Endothelial cell of hepatic sinusoid (primary cell): ENCODE measurements at regions not wholly inside any gene's neighbourhood (a gene's known extent, or its start where the extent isn't known, plus 50 kb on each side); places are given as distances from the start of the nearest gene placed in this dataset.

Experiments
- in situ Hi-C: cut with HindIII; loops from 2 replicates; pipeline ENCODE4 v1.10.0; 2017; ENCODE audit warnings: low sequenced_read_pairs

DNA sequence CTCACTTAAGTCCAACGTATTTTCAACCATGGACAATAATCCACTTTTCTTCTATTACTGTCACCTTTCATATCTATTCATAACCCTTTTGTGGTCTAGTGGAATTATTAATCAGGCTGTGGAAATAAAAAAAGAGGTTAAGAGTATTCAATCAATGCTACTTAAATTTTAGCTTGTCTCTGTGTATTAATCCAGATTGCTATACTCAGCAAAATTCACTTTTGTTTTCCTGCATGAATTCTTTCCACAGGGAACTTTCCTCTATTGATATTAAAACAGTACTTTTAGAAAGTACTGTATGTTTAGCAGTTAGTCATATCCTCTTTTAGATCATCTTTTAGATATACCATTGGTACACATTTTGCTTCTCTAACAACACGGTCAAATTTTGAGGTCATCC is 1033.0 kb upstream of the ADGRL2 start:
- in situ Hi-C loops: no loop called here

DNA sequence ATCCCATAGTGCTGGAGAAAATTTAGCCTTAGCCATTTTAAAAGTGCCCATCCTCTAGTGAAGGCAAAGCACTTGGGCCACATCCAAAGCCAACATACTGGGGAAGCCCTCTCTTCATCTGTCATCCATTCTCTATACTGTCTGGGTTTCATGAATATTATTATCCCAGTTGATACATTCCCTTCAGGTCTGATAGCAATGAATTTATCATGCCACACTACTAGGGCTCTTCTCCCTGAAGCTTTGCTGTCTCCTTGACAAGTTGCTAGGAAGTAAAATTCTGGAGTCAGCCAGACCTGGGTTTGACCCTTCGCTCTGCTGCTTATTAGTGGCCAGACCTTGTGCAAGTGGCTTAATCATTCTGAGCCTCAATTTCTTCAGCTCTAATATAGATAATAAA is 1041.4 kb upstream of the ADGRL2 start:
- in situ Hi-C loops: no loop called here

DNA sequence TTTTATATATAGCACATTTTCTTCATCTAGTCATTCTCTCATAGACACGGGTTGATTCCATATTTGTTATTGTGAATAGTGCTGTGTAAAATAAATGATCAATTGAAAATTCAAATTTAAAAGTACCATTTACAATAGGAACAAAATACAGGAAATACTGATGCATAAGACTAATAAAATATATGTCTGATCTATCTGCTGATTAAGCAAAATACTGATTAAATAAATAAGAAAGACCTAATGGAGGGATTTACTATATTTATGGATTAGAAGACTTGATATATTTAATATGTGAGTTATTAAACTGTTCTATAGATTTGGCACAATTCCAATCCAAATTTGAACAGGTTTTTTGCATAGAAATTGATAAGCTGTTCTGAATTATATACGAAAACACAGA is 1044.8 kb upstream of the ADGRL2 start:
- in situ Hi-C loops: no loop called here

DNA sequence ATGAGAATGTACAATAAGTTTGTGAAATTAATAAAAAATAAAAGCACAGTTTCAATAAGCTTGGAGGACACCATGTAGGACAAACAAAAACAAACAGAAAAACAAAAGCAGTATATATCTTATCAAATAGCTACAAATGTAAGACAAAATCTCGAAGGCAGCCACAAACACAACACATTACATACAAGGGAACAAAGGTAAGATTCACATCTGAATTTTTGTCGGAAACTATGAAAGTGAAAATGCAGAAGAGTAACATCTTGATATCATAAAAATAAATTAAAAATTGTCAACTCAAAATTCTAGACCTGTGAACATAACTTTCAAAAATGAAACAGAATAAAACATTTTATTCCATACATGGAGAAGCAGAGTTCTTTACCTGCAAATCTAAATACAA is 1049.5 kb upstream of the ADGRL2 start:
- in situ Hi-C loops: no loop called here

DNA sequence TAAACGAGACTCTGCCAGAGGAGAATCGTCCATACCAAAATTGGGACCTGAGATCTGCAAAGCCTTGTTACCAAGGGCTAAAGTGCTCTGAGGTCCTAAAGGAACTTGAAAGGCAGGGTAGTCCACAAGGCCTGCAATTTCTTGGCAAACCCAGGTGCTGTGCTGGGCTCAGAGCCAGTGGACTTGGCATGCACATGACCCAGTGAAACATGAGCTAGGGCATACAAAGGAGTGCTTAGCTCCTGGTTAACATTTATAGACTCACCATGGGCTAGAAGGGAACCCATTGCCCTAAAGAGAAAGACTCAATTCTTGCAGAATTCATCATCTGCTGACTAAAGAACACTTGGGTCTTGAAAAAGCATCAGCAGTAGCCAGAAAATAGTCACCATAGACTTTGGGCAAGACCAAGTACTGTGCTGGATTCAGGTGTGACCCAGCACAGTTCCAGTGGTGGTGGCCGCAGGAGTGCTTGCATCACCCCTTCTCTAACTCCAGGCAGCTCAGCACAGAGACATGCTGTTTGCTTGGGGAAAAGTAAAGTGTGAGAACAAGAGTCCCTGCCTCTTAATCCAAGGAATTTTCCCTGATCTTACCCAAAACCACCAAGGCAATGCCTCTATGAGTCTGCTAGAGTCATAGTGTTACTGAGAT is 1069.4 kb upstream of the ADGRL2 start:
- in situ Hi-C loops: no loop called here

DNA sequence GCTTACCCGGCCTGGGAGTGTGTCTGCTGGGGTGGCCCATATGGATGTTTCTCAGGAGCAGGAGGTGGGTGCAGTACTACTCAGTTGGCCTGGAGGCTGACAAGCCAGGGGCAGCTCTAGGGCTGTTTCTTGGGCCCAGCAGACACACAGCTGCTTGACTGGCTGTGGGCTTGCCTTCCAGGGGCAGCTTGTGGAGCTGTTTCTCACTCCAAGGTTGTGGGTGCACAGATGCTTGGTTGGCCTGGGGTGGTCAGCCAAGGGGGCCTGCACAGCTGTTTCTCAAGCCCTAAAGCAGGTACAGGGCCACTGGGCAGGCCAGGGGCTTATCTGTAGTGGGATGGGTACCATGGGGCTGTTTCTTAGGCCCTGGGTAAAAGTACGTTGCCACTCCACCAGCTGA is 1078.1 kb upstream of the ADGRL2 start:
- in situ Hi-C loops: no loop called here

DNA sequence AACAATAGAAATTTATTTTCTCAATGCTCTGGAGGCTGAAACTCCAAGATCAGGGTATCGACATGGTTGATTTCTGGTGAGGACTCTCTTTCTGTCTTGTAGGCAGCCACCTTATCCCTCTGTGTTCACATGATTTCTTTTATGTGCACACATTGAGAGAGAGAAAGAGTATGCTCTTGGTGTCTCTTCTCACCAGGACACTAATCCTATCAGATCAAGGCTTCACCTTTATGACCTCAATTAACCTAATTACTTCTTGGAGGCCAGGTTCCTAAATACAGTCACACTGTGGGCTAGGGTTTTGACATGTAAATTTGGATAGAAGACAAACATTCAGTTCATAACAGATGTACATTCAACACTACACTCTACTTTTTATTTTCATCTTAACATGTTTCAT is 1094.2 kb upstream of the ADGRL2 start:
- in situ Hi-C loops: no loop called here

DNA sequence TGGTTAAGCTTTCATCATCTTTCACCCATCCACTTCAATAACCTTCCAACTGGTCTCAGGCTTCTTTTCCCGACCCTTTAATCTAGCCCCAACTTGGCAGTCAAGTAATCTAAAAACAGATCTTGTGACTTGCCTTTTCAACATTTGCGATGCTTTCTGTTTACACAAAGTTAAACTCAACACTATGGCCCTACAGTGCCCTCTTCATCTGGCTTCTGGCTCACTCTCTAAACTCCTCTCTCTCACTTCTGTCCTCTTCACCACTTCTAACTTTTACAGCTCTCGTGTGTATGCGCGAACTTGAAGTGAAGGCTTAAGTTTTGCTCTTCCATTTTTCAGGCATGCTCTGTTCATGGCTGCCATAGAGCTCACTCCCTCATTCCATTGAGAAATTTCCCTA is 1122.3 kb upstream of the ADGRL2 start:
- in situ Hi-C loops: no loop called here

DNA sequence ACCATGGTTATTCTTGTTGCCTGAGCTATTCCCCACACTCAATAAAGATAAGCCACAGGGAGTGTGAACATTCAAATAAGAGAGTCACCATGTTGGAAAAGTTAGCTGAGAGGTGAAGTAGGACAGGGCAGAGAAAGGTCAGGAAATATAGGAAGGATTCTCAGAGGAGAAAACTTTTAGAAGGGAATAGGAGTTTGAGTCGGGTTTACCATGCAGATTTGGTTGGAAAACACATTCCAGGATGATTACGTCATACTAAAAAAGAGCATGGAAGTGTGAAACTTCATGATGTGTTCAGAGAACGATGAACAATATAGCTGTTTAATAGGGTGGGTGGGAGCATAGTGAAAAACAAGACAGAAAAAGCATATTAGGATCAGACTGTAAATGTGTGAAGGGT is 1125.3 kb upstream of the ADGRL2 start:
- in situ Hi-C loops: no loop called here

DNA sequence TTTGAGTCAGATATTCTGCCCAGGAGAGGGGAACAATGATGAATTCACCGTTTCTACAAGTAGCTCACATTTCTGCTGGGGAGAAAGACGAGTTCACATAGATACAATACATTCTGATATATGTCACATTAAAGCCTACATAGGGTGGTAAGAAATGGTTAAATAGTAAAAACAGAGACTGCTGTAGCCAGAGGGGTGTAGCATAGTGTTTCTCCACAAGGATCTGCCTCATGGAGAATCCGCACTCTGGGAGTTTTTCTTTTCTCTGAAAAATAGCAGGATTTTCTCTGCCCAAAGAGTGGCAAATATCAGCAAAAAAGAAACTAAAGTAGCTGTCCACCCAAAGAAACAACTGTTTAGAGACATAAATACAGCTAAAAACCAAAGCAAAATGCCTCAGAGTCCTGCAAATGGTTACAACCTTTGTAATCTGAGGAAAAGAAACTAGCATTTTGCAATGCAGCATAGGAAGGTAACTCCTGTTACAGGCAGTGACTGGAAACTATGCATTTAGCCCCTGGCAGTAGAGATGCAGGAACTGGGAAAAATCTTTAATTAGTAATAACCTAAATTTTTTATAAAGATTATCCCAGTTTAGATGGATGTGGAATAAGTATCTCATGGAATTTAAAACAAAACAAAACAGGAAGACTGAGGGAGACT is 1126.7 kb upstream of the ADGRL2 start:
- in situ Hi-C loops: no loop called here

DNA sequence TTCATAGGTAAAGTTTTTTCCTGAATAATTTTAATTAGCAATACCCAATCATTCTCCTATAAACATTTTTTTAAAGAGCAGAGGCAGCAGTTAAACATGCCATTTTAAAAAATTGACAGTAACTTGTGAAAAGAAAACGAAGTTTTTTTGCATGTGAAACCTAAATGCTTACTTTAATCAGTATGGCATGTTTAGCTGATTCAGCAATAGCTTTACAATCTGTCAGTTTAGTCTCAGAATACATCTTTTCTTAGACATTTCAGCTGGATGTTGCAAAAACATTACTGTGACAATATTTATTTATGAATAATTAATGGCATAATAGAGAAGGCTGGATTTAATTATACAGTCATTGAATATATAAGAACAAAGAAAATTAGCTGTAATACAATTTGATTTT is 1132.4 kb upstream of the ADGRL2 start:
- in situ Hi-C loops: no loop called here

DNA sequence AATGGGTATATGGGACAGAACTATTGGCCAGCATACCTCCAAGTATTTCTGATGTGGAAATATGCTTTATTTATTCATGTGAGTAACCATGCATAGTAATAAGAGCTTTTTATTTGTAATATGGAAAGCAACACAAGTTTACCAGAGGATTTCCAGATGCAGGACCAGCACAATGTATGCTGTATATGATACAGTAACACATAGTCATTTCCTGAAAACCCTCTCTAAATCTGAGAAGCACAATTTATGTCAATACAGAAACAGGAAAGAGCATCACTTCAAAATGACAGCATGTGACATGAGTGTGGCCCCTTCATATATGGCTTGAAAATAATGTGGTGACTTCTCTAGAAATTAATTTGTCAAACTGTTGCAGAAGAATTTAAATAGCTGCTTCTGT is 1134.7 kb upstream of the ADGRL2 start:
- in situ Hi-C loops: no loop called here

DNA sequence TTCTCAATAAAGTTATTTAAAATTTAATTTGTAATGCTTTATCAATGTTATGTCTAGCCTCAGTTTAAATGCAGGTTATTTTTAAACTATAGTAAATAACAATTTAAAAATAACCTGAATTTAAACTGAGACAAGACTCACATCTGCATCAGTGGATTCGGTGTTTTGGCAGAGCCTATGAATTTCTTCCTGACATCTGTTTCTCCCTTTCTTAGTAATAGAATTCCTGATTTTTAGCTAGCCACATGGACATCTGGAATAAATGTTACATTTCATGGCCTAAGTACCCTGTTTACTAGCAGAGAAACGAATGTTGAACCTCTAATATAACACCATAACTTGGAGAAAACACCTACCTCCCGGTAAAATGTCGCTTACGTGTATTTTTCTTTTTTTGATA is 1141.6 kb upstream of the ADGRL2 start:
- in situ Hi-C loops: no loop called here

DNA sequence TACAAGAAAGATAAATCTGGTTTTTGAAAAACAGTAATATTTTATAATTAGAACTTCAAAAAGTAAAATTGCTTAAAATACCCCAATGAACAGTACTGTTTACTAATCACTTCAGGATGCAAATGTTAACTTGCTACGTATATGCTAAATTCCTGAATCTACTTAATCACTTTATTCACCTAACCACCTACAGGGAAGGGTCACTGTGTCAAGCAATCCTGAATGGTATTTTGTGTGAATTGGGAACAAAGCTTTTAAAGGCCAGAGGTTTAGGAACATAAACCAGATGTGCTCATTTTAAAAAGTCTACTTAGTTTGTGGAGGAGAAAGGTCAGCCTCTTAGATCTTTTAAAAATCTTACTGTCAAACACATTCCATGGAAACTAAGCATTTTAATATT is 1143.0 kb upstream of the ADGRL2 start:
- in situ Hi-C loops: no loop called here

DNA sequence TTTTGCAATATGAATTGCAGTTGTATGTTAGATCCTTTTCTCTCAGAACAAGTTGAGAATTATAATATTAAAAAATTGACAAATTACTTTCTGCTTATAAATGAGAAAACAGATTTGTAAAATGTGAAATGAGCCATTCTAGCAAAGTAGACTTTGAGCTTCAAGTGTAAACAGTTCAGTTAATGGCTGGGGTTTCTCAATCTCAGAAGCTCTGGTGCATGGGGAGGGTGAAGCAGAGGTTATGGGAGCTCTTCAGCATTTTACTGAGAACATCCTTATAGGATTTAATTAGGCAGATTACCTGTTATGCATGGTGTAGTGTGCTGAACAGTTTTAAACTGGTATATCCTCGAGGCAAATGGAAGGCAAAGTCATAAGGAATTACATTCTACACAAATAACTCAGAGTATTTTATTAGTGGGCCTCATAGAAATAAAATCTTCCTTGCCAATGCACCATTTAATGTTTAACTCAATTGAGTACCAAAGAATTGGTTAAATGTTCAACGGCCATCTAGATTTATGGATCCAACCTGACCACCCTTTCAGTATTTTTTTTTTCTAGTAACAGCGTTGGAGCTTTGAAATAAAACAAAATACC is 1143.6 kb upstream of the ADGRL2 start:
- in situ Hi-C loops: no loop called here

DNA sequence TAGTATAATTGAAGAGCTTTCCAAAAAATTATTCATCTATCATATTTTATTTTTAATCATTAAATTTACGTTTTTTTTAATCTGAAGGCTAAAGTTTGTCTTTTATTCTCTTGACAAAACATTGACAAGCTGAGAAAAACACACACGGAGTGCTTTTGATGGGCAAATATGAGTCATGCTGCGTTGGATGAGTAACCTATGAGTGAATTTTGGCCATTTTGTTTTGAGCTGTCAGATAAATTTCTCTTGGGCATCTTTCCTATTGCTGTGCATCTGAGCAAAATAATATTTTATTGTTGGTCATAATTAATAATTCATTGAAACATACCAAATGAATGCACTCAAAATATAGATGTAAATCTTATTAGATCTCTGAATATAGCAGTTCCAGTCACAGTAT is 1144.1 kb upstream of the ADGRL2 start:
- in situ Hi-C loops: no loop called here

DNA sequence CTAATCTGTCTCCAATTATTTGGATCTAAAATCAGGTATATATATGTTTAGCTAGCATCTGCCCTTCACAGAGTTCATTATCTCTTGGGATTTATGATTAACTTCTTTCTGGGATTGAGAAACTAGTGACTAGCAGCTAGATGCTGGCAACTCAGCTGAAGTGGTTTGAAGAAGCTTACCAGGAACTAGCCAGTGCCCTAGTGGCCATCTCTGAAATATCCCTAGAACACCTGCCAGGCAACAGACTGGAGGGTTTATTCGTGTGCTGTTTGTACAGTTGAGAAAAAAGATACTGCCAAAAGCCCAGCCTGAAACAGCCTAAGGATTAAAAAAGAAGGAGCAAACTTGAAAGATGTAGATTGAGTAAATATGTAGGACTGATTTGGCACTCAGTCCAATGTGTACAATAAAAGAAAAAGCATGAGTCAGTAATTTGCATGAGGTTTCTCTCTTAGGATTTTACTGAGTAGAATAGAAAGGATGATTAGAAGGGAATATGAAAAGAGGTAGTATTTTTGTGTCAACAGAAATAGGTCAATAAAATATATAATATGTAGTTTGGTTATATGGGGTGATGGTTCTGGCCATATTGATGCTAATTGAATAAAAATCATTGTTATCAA is 1144.6 kb upstream of the ADGRL2 start:
- in situ Hi-C loops: no loop called here

DNA sequence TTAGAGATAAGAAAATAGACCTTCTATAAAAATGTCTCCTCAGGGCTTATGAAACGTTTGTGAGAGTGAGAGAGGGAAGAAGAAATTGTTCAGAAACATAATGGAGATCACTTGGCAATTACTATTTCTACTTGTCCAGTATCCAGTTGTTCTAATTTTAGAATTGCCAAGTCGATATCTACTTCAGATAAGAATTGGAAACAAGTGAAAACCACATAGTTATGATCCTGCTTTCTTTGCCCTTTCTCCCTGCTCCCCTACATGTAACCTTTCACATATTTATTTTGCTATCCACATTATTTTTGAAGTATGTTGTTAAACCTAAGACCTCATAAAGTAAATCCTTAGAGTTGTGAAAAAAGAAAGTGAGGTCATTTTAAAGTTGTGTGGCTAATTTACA is 1154.7 kb upstream of the ADGRL2 start:
- in situ Hi-C loops: no loop called here

DNA sequence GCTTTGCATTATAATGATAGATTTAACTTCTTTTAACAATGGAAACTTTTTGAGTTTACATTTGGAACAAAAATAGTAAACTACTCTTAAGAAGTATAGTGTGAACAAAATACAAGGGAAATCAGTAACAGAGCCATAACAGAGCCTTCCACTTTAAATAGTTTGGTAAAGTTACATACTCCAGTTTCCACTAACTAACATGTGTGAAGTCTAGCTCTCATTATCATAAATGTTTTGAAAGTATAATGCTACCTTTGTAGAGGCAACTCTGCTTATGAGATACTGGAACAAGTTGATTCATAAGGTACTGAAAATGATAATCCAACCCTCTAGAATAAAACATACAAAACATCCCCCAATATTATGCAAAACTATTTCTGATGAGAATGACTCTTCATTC is 1155.1 kb upstream of the ADGRL2 start:
- in situ Hi-C loops: no loop called here

DNA sequence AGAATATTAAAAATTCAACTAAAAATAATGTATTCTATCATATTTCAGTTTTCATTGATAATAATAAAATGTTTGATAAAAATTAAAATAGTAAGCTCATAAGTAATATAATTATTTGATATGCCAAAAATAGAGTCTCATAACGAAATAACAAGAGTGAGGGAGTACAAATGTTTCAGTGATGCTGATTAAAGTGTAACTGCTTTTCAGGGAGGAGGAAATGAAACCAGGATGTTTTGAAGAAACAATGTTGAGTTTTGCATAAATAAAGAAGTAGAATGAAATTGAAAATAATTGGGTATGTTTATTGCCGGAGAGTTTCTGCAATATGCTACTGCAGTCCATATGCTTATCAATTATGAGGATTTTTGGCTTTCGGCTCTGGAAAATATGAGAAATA is 1159.8 kb upstream of the ADGRL2 start:
- in situ Hi-C loops: no loop called here

DNA sequence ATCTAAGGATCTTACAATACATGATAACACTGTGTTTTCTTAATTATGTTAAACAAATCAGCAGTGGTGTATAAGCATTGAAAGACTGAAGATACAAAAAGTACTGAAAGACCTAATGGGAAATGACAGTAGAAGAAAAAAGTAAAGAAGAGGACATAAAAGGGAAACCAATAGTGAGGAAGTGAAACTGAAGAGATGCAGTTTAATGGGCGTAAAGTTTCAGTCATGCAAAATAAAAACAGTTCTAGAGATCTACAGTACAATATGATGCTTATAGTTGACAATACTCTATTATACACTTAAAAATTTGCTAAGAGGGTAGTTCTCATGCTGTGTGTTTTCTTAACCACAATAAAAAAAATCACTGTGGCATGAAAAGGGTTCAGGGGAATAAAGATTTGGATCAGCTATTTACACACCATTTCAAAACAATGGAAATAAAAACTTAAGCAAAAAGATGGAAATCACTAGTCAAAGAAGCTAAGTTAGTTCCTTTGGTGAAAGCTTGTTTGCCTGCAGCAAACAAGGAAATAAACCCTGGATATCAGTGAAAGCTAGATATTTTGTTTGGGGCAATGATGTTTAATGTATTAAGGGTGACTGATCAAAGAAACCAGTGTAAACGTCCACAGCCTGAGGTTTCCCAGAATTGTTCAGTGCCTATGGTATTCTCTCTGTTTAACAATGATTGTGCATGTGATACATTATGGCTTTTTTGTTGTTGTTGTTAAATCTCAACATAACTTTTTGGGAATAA is 1160.8 kb upstream of the ADGRL2 start:
- in situ Hi-C loops: no loop called here
